Esophagus muscularis mucosa (tissue), 4 donors: ENCODE measurements at regions not wholly inside any gene's neighbourhood (a gene's known extent, or its start where the extent isn't known, plus 50 kb on each side); places are given as distances from the start of the nearest gene placed in this dataset.

Source experiments
- DNase-seq: peaks from one replicate; pipeline ENCODE4 v3.0.0-alpha.2; 2017; ENCODE audit errors: extremely low spot score
- H3K27ac ChIP-seq, 4 donors: fragments of 200-600 bp; sonication (generic); replicated peaks in 1 of 4; 1 replicate in 3 of 4; 2 replicates in 1 of 4; pipeline ENCODE4 v1.5.1; 2016 to 2019; ENCODE audit warnings: mild to moderate bottlenecking in 1 of 4
- H3K27me3 ChIP-seq, 4 donors: fragments of 200-600 bp; sonication (generic); one replicate each; pipeline versions ENCODE4 v1.5.1 to v1.6.0; 2016 to 2019
- H3K36me3 ChIP-seq, 4 donors: fragments of 200-600 bp; sonication (generic); one replicate each; pipeline ENCODE4 v1.5.1; 2016 to 2019
- H3K4me1 ChIP-seq, 4 donors: fragments of 200-600 bp; sonication (generic); one replicate each; pipeline ENCODE4 v1.5.1; 2016 to 2019
- H3K4me3 ChIP-seq, 4 donors: fragments of 200-600 bp; sonication (generic); 1 replicate in 2 of 4; 2 replicates in 2 of 4; pipeline ENCODE4 v1.5.1; 2016 to 2019; ENCODE audit warnings: mild to moderate bottlenecking in 4 of 4, moderate library complexity in 1 of 4
- H3K9me3 ChIP-seq, 4 donors: fragments of 200-600 bp; sonication (generic); 1 replicate in 3 of 4; 2 replicates in 1 of 4; pipeline ENCODE4 v1.5.1; 2016 to 2019
- EP300 ChIP-seq: sonication (generic); formaldehyde crosslinking; IDR thresholded peaks from one replicate; pipeline ENCODE4 v1.6.1; 2017; ENCODE audit warnings: antibody characterized with exemption
- POLR2A ChIP-seq: fragments of 450-650 bp; IDR thresholded peaks from one replicate; pipeline ENCODE4 v1.6.1; 2017; ENCODE audit warnings: antibody characterized with exemption, moderate library complexity, mild to moderate bottlenecking, low read depth
- POLR2AphosphoS5 ChIP-seq, 2 donors: sonication (generic); formaldehyde crosslinking; IDR thresholded peaks; one replicate each; pipeline ENCODE4 v1.6.1; 2017; ENCODE audit warnings: antibody characterized with exemption in 2 of 2
- whole genome bisulfite sequencing: methylation state at CpG from one replicate; pipeline ENCODE4 v1.1.5; 2018; 5-methylcytosine and 5-hydroxymethylcytosine counted together
- intact Hi-C: fragments of 100-400 bp; cut with DNase I; formaldehyde crosslinking; loops from one replicate; pipeline ENCODE4 v1.15.1; 2023
- TF ChIP-seq, protein P1 (sequence below), 3 experiments: fragments of 200-600 bp in 2 of 3; fragments of 450-650 bp in 1 of 3; sonication (generic) in 2 of 3; IDR thresholded peaks; one replicate each; pipeline ENCODE4 v1.5.1; 2017 to 2019; ENCODE audit warnings: antibody characterized with exemption in 3 of 3, mild to moderate bottlenecking in 2 of 3, moderate library complexity in 1 of 3

DNA sequence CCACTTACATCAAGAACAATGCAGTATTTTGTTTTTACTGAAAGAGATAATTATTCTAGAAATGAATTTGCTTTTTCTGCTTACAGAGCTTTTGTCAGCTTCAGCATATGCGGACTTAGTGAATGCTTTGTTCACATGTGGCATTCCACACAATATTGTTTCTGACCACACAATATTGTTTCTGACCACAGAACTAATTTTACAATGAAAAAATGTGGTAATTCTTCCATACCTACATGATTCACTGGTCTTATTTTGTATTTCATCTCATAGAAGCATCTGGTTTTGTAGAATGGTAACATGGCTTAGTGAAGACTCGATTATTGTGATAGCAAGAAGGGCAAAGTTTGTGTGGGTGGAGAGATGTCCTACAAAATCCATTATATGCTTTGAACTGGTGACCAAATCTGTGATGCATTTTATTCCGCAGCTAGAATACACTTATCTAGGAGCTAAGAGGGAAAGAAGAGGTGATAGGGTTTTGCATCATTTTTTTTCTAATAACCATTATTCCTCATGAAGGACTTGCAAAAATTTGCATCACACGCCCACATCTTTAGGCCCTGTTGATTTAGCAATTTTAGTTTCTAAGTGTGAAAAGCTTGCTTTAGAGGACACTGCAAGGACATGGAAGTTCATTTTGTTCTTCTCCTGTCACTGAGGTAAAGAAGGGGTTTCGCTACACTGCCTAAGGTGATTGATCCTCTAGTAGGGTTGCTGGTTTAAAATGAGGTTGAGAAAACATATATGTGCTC, 75.3 kb downstream of the HLX start:
- Histone ChIP-seq H3K27me3 (no peaks in the 10 kb centered on the region), H3K9me3 (peaks cover 0 to 20% (median 13%) of the 10 kb centered on the region in 4 donors), H3K36me3 (no peaks in the 10 kb centered on the region), H3K27ac (no peak overlapping the region), H3K4me1 (no peaks in the 10 kb centered on the region), H3K4me3 (no peak overlapping the region)
- TF ChIP-seq, protein P1, sequence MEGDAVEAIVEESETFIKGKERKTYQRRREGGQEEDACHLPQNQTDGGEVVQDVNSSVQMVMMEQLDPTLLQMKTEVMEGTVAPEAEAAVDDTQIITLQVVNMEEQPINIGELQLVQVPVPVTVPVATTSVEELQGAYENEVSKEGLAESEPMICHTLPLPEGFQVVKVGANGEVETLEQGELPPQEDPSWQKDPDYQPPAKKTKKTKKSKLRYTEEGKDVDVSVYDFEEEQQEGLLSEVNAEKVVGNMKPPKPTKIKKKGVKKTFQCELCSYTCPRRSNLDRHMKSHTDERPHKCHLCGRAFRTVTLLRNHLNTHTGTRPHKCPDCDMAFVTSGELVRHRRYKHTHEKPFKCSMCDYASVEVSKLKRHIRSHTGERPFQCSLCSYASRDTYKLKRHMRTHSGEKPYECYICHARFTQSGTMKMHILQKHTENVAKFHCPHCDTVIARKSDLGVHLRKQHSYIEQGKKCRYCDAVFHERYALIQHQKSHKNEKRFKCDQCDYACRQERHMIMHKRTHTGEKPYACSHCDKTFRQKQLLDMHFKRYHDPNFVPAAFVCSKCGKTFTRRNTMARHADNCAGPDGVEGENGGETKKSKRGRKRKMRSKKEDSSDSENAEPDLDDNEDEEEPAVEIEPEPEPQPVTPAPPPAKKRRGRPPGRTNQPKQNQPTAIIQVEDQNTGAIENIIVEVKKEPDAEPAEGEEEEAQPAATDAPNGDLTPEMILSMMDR (IDR thresholded peaks at IDR 0.05) = no peak
- TF ChIP-seq POLR2AphosphoS5 (IDR thresholded peaks at IDR 0.05) (no peak), EP300 (no peak), POLR2A (no peak)
- intact Hi-C loops = no loop called here
- no peak for DNase-seq
- 87% methylated on average over 5 of the region's 5 CpGs for WGBS

DNA sequence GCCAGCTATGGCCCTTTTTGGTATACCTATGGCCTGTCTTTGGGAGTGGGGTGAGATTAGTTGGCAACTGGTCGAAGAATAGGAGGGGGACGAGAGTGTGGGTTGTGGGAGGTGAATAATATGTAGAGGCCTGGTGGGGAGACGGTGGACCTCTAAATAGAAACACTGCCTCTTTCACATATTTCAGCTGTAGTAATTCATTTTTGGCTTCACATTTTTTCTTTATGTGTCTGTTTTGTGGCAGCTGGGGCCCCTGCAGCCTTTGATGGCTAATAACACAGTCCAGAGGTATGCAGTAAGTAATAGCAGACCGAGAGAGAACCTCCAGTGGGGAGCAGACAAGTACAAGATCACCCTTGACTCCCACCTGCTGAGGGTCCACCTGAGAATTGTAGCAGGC, 75.9 kb downstream of the HLX start:
- Histone ChIP-seq H3K4me1 (no peaks in the 10 kb centered on the region), H3K9me3 (peaks cover 0 to 14% (median 11%) of the 10 kb centered on the region in 4 donors), H3K4me3 (no peak overlapping the region), H3K27me3 (no peaks in the 10 kb centered on the region), H3K27ac (no peak overlapping the region), H3K36me3 (no peaks in the 10 kb centered on the region)
- WGBS = 91% methylated on average over 4 of the region's 4 CpGs
- TF ChIP-seq, protein P1 (IDR thresholded peaks at IDR 0.05) = no peak
- no peak for TF ChIP-seq EP300
- intact Hi-C loops = no loop called here
- DNase-seq = no peak

DNA sequence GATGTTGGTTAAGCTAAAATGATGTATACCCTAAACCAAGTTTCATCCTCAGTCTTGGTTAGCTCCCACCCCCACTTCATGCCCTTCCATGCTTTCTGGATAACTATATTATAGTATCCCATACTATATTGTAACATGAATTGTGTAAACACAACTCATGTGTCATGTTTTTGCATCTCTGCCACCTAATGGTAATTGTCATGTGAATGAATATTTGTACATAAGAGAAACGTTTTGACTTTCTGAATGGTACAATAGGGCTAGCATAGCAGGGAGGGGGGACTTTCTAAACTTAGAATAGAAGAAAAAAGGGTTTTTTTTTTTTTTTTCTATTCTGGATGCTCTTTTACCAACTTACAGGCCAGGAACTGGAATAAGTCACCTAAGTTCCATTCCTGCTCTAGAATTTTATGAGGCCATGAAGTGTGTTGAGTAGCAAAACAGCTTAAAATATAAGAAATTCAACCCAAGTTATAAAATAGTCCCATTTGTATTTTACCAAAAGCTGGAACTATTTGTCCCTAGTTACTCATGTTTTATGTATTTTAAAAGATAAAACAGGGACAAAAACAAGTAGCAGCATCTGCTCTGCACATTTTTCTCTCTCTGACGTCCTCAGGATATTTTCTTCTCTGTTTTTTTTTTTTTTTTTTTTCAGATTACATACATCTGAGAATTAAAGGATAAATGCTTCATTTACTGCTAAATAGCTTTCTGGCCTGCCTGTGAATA, 77.4 kb downstream of the HLX start:
- Histone ChIP-seq H3K27ac (no peak overlapping the region), H3K36me3 (no peaks in the 10 kb centered on the region), H3K4me1 (no peaks in the 10 kb centered on the region), H3K9me3 (no peaks in the 10 kb centered on the region), H3K4me3 (no peak overlapping the region), H3K27me3 (no peaks in the 10 kb centered on the region)
- TF ChIP-seq, protein P1 (IDR thresholded peaks at IDR 0.05) = no peak
- no peak for TF ChIP-seq EP300
- intact Hi-C loops = no loop called here
- 71% methylated on average over 2 of the region's 2 CpGs for WGBS
- DNase-seq = no peak

DNA sequence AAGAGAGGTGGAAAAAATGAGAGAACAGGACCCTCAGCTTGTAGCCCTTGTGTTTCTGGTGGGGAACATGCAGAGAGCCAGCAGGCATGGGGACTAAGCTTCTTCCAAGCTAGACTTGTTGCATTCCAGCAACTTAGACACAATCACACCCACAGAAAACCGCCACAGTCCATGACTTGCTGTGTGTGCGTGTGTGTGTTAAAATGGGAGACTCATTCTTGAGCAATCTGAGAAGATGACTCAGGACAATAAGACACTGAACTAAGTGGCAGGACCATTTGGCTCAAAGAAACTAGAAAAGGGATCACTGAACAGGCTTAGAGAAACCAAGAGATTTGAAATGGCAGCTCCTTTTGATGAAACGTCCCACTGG, 78.0 kb downstream of the HLX start:
- intact Hi-C loops = no loop called here
- DNase-seq = no peak
- Histone ChIP-seq H3K4me3 (no peak overlapping the region), H3K27me3 (no peaks in the 10 kb centered on the region), H3K27ac (no peak overlapping the region), H3K9me3 (no peaks in the 10 kb centered on the region), H3K36me3 (no peaks in the 10 kb centered on the region), H3K4me1 (no peaks in the 10 kb centered on the region)
- TF ChIP-seq POLR2AphosphoS5 (IDR thresholded peaks at IDR 0.05) = peak in 1 of 2 donors; percentile 34
- TF ChIP-seq, protein P1 (IDR thresholded peaks at IDR 0.05) = no peak
- 88% methylated on average over 3 of the region's 3 CpGs for WGBS

DNA sequence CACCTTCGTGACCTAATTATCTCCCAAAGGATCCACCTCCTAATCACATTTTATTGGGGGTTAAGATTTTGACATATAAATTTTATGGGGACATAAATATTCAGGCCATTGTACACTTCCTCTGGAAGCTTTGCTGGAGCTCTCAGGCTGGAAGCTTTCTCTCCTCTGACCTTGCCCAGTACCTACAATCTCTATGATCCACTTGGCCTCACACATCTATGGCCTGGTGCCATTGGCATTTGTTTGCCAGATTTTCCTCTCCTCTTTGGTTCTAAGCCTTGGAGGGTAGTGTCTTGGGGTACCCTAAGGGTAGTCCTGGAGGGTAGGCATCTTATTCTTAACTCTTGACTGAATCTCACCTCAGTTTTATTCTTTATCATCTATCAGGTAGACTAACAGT, 79.0 kb downstream of the HLX start:
- intact Hi-C loops = no loop called here
- TF ChIP-seq EP300 (no peak), POLR2AphosphoS5 (IDR thresholded peaks at IDR 0.05) (no peak), POLR2A (no peak)
- TF ChIP-seq, protein P1 (IDR thresholded peaks at IDR 0.05) = no peak
- H3K27me3 ChIP-seq = no peaks in the 10 kb centered on the region
- no peak overlapping the region for H3K27ac ChIP-seq
- WGBS = 81% methylated on average over 1 of the region's 1 CpG
- DNase-seq = no peak
- no peaks in the 10 kb centered on the region for H3K36me3 ChIP-seq
- H3K4me1 ChIP-seq = no peaks in the 10 kb centered on the region
- H3K4me3 ChIP-seq = no peak overlapping the region
- H3K9me3 ChIP-seq = no peaks in the 10 kb centered on the region
